ENCODE measurements at regions not wholly inside any gene's neighbourhood (a gene's known extent, or its start where the extent isn't known, plus 50 kb on each side); places are given as distances from the start of the nearest gene placed in this dataset.

GRCh38 chr5:159713254-159713653, 203.0 kb upstream of the ADRA1B start:
- DNase-seq, result no peak

DNA sequence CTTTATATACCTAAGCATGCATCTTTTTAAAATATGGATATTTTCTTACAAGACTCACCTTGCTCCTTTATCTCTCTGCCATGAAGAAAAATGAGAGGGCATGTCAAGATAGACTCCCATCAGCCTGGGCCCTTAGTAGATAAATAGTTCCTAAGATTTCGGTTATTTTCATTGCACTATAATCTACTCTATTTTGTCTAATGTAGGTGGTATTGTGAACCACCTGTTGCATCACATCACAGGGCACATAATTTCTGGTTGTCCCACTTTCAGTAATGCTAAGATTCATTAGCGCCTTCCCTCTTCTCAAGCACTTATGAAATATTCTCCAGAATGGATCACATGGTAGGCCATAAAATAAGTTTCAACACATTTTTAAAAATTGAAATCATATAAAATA, 202.5 kb upstream of the ADRA1B start:
- no peak for DNase-seq

GRCh38 chr5:159725475-159725874, 190.8 kb upstream of the ADRA1B start:
- DNase-seq, result no peak

DNA sequence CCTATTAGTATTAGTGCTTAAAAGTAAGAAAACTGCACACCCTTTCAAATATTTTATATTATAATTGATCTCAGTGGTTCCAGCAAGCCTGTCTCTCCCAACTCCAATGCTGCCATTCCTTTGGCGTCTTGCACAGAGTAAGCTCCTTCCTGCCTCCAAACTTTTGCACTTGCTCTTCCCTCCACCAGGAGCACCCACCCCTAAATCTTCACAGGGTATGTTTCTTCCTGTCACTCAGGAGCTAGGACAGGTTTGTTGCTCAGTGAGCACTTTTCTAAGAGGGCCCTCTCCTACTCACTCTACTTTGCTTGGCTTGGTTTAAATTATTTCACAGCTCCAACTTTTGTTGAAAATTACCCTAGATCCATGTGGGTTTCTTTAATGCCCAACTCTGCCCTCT, 189.1 kb upstream of the ADRA1B start:
- DNase-seq, result no peak

DNA sequence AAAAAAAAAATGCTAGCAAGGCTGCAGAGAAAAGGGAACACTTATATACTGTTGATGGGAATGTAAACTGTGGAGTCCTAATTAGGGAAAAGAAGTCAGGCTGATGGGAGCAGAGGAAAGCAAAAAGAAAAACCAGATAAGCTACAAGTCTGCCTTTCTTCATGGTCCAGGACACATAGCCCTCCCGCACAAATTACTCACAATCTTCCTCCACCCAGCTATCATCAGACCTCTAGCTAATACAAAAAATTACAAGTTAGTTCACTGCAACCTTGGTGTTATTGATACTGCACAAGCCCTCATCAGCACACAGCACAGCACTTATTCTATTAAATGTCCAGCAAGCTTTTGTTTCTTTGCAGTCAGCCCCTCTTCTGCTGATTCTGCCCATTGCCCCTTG, 186.0 kb upstream of the ADRA1B start:
- no peak for DNase-seq

- no peak for DNase-seq
Observed at GRCh38 chr5:159732220-159732619, 184.1 kb upstream of the ADRA1B start.

DNA sequence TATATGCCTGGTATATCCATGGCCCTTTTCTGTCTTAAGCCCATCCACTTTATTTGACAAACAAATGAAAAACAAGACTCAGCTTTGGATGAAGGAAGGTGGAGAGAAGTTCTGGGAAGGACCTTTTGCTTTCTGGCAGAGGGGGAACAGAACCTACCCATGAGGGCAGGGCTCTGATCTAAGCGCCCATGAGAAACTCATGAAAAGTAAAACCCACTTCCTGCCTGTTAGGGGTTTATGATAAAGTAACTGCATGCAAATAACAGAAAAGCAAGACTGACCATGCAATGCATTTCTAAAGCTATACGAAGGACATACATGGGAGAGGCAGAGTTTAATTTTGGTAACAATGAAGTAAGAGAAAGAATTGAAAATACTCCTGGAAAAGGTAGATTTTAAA, 181.9 kb upstream of the ADRA1B start:
- no peak for DNase-seq

DNA sequence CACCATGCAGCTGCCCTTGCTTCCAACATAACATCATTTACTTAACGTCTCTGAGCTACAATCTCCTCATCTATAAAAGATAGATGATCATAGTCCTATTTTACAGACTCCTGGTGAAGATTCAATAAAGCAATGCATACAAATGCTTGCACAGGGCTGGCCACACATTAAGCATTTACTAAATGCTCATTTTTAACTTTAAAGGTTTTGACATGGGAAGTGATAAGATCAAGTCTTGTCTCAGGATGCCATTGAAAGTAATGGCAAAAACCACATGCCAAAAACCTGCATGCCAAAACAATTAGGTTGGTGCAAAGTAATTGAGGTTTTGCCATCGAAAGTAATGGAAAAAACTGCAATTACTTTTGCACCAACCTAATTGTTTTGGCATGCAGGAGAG, 181.2 kb upstream of the ADRA1B start:
- DNase-seq, result no peak

DNA sequence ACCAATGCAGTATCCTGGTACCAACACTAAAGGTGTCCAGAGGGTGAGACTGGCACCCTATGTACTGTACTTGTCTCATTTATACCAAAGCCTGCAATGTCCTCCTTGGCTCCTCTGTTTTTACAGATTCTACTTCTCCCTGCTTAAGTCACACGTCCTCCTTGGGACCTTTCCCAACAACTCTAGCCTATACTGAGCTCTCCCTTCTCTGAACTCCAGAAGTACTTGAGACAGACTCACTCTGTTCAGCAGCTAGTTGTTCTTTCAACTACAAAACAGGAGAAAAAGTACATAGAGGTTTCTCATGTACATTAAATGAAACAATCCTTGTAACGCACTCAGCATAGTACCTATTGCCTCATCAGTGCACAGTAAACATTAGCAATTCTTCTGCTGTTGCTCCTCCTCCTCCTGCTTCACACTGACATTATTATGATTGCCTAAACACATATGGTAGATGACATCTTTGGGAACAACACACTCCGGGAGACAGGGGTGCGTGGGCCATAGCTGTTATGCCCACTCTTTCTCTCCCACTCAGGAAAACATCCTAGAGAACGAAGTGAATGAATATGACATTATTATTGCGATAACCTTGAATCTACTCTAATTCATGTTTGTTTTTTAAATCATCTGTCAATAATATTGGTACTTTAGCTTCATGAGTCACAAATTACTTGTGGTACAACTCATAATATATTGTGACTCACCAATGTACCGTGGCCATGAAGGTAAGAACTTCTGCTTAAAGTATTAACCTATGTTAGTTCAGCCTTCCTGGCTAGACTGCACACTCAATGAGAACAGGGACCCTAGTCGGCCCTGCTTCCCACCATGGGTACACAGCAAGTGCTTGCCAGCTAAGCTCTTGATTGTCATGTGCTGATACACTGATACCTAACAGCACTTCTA, 180.3 kb upstream of the ADRA1B start:
- DNase-seq, result no peak

DNA sequence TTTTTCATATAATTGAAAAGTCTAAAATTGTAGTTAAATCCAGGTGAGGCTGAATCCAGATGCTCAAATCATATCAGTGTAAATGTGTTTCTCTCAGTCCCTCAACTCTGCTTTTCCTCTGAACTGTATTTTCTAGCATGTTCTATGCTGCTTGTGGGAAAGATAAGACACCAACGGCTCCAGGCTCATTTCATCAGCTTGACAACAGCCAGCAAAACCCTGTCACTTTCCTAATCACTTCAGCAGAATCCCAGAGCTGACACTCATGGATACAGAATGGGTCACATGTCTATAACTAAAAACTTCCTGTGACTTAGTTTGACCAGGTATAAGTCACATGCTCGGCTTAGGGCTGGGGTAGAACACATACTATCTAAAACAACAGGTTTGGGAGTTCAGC, 179.4 kb upstream of the ADRA1B start:
- no peak for DNase-seq

DNA sequence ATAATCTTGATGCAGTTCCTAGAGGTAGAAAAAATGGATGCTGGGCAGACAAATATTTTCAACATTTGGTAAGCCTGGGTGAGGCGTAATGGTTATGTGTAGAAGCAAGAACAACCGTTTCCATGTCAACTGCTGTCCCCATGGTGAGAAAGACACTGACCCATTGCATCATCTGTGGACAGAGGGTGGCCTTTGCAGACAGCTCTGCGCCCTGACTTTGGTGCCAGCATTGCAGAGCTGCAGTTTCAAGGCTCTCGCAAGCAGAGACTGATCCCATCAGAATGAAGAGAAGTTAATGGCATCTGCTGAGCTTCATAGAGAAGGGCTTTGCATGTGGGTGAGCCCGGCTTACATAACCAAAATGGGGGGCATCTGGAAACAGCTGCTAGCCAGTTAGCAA, 179.0 kb upstream of the ADRA1B start:
- DNase-seq, result no peak

DNA sequence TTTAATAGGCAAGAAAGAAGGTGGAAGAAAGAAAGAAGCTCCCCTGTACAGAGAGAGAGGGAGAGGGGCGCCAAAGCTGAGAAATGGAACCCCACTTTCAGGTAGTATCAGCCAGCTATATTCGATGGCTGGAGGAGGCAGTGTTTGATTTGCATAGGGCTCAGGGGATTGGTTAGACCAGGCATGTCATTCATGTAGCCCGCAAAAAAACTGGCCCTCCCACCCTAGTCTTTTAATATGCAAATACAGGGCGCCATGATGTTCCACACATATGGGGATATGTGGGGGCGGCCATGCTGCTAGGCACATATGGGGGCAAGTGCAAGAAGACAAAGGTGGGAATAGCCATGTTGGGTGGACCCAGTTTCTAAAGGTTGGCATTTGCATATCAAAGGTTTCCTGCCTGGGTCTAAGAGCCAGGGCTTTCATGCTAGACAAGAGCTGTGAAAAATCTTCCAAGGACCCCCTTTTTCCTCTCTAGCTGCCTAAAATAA, 174.4 kb upstream of the ADRA1B start:
- DNase-seq, result no peak

DNA sequence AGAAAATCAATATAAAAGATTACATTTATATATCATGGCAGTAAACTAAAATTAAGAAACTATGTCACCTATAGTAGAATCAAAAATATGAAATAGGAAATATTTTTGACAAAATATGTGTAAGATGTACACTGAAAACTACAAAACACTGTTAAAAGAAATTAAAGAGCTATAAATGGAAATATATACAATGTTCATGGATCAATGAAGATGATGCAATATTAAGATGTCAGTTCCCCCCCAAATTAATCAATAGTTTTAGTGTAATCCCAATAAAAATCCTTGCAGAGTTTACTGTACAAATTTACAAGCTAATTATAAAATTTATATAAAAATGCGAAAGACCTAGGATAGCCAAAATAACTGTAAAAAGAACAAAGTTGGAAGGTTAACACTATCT, 173.0 kb upstream of the ADRA1B start:
- DNase-seq, result no peak

GRCh38 chr5:159746707-159747106, 169.6 kb upstream of the ADRA1B start:
- no peak for DNase-seq

- no peak for DNase-seq
Observed at GRCh38 chr5:159749146-159749545, 167.1 kb upstream of the ADRA1B start.

DNA sequence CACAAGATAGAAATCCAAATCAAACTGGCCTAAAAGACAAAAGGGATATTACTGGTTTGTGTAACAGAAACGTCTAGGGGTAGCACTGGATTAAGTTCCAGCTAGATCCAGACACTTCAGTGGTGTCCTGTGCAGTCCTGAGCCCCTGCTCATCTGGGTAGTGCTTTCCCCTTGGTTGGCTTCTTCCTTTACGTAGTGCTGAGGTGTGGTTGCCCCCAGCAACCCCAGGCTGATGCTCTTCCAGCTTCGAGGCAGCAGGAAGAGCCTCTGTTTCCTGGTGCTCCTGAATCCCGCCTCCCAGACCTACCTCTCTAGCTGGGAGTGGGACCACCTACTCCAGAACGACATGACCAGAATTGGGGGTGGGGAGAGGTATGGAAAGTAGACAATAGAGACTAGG, 166.1 kb upstream of the ADRA1B start:
- no peak for DNase-seq

GRCh38 chr5:159751459-159751858, 164.8 kb upstream of the ADRA1B start:
- no peak for DNase-seq

DNA sequence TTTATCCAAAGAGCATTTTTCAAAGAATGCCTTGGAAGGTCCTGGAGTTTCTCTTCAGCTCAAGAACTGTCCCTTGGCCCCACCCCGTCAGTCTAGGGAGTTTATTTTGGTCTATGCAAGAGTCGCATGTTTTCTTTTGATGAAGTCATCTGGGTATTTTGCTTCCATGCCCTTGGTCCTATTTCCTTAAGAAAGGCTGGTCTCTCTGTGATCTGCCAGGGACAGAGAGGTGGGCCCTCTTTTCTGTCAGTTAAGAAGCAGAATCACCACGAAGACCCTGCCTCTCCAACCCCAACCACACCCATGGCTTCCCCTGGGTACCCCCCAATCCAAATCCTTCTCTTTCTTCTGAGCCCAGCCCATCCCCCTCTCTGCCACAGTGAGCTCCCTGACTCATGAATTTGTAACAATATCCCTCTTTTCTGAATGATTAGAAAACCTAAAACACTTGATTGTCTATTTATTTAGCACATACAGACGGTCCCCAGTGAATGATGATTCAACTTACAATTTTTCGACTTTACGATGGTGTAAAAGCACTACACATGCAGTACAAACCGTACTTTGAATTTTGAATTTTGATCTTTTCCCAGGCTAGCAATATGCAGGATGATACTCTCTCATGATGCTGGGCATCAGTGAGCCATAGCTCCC, 163.5 kb upstream of the ADRA1B start:
- no peak for DNase-seq

DNA sequence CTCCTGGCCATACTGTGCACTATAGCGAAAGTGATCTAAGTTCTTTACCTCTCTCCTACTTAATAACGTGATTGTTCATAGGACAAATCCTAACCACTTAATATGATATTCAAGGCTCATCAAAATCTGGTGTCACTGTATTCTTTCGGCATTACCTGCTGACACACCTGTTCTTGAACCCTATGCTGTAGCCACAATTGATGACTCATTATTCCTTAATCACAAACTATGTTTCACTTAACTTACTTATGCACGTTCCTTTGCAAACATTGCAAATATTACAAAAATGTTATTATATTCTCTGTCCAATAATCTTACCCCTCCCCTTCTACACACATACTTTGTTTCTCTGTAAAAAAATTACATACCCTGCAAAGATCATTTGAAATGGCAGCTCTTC, 158.1 kb upstream of the ADRA1B start:
- no peak for DNase-seq

DNA sequence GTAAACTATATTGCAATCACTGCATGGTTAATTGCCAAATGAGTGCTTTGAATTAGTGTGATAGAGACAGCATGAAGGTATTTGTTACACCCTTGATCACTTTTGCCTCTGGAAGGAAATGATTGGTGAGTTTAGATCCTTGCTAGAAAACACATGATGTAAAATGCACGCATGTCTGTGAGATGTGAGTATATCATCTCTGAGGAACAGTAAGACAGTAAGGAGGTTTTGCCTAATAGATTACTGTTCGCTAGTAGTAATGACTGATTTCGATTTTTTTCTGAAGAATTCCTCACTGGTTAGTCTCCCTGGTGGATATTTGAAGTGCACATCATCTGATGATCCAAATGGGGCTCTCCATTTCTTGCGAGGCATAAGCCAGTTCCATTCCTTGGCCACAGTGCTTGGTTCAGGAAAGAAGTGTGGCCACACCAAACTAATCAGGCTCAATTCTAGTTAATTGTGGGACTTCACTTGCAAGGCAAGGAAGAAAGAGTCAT, 156.4 kb upstream of the ADRA1B start:
- no peak for DNase-seq

DNA sequence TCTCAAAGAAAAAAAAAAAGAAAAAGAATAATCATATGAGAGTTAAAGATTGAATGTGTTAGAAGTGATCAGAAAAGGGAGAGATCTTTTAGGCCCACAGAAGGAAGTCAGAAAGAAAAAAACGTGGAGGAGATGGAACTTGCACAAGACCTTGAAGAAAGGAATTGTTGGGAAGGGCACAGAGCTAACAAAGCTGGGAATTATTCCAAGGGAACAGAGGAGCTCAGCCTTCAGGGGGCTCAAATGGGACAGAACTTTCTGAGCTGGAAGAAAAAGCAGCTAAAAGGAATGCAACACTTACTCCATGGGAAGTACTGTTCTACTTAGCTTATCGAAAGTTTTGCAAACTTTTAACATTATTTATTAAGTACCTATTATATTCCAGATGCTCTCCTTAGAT, 153.4 kb upstream of the ADRA1B start:
- no peak for DNase-seq

DNA sequence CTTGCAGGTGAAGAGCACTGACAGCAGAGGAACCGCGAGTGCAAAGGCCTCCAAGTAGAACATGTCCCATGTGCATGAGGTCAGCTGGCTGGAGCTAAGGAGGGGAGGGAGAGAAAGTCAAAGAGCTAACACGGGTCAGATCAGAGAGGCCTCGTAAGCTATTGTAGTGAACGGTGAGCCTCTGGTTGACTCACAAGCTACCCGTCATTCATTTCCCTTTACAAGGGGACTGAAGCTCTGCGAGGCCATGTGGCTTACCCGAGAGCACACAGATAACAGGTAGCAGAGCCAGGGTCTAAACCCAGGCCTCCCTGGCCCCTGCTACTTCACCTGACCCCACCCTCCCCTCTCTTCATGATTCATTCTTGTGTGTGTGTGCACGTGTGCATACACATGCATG, 152.7 kb upstream of the ADRA1B start:
- DNase-seq, result no peak

- DNase-seq, result no peak
Observed at GRCh38 chr5:159764283-159765134, 151.8 kb upstream of the ADRA1B start.
